OCI-LY3 (cell line): ENCODE measurements at regions not wholly inside any gene's neighbourhood (a gene's known extent, or its start where the extent isn't known, plus 50 kb on each side); places are given as distances from the start of the nearest gene placed in this dataset.

Experiments
- H2AFZ ChIP-seq: fragments of 200-600, 300-600 bp; shearing (Covaris generic); 2 replicates; pipeline ENCODE4 v1.6.0; 2014; ENCODE audit warnings: antibody characterized with exemption, low read depth, low read length
- H3K27ac ChIP-seq: fragments of 200-600, 300-600 bp; sonication (generic); 2 replicates; pipeline ENCODE4 v1.5.1; 2014; ENCODE audit warnings: mild to moderate bottlenecking, low read length, moderate library complexity, mixed read lengths
- H3K27me3 ChIP-seq: fragments of 200-600, 300-600 bp; sonication (generic); 2 replicates; pipeline ENCODE4 v1.6.1; 2014; ENCODE audit warnings: low read depth, low read length, mixed read lengths
- H3K36me3 ChIP-seq: fragments of 200-600, 300-600 bp; sonication (generic); replicated peaks from 2 replicates; pipeline ENCODE3; 2014; ENCODE audit warnings: low read depth, low read length, mixed read lengths
- H3K4me1 ChIP-seq: fragments of 300-600, 200-600 bp; sonication (generic); 2 replicates; pipeline ENCODE4 v1.6.1; 2014; ENCODE audit warnings: low read length, mixed read lengths
- H3K4me2 ChIP-seq: fragments of 200-600, 300-600 bp; sonication (generic); 2 replicates; pipeline ENCODE4 v1.6.1; 2014; ENCODE audit warnings: low read length, mixed read lengths
- H3K4me3 ChIP-seq: fragments of 300-600, 200-600 bp; sonication (generic); 2 replicates; pipeline ENCODE4 v1.5.1; 2014; ENCODE audit warnings: antibody characterized with exemption, mild to moderate bottlenecking, low read length, moderate library complexity
- H3K79me2 ChIP-seq: fragments of 300-600, 200-600 bp; shearing (Covaris generic); 2 replicates; pipeline ENCODE4 v1.6.1; 2014; ENCODE audit warnings: mild to moderate bottlenecking, low read length, mixed read lengths
- H3K9ac ChIP-seq: fragments of 300-600, 200-600 bp; shearing (Covaris generic); 2 replicates; pipeline ENCODE4 v1.6.0; 2014; ENCODE audit warnings: mild to moderate bottlenecking, low read length, moderate library complexity
- H3K9me3 ChIP-seq: fragments of 200-600, 300-600 bp; shearing (Covaris generic); 2 replicates; pipeline ENCODE4 v1.6.1; 2014; ENCODE audit warnings: low read length, mixed read lengths; ENCODE audit not compliant: insufficient read depth
- H4K20me1 ChIP-seq: fragments of 200-600, 300-600 bp; sonication (generic); 2 replicates; pipeline ENCODE4 v1.6.1; 2016; ENCODE audit warnings: low read length, mixed read lengths; ENCODE audit not compliant: insufficient read depth
- EZH2phosphoT487 ChIP-seq: fragments of 200-600 bp; shearing (Covaris generic); IDR thresholded peaks from 2 replicates; pipeline ENCODE4 v1.6.1; 2018; ENCODE audit warnings: antibody characterized with exemption, mixed run types, low read depth
- TF ChIP-seq, protein P1 (sequence below): fragments of 200-600, 300-600 bp; sonication (generic); IDR thresholded peaks from 2 replicates; pipeline ENCODE4 v1.5.1; 2014; ENCODE audit warnings: antibody characterized with exemption, low read length, low read depth

DNA sequence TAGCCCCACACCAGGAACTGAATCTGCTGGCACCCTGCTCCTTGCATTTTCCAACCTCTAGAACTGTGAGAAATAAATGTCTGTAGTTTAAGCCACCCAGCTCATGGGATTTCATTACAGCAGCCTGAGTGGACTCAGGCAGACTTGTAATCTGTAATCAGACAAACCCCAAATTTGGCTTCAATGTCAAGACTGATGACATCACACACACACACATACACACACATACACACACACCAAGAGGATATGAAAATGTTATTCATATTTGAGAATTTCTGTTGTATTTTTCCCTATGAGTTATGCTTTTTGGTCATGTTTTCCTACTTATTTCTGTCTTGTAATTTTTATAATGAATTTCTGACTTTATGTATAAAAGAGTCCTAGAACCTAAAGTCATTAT is 83.8 kb upstream of the GLI2 start:
- no peak overlapping the region for H3K4me2 ChIP-seq
- H3K9ac ChIP-seq = no peak overlapping the region
- no peaks in the 10 kb centered on the region for H3K4me1 ChIP-seq
- no peak for TF ChIP-seq EZH2phosphoT487
- TF ChIP-seq, protein P1, sequence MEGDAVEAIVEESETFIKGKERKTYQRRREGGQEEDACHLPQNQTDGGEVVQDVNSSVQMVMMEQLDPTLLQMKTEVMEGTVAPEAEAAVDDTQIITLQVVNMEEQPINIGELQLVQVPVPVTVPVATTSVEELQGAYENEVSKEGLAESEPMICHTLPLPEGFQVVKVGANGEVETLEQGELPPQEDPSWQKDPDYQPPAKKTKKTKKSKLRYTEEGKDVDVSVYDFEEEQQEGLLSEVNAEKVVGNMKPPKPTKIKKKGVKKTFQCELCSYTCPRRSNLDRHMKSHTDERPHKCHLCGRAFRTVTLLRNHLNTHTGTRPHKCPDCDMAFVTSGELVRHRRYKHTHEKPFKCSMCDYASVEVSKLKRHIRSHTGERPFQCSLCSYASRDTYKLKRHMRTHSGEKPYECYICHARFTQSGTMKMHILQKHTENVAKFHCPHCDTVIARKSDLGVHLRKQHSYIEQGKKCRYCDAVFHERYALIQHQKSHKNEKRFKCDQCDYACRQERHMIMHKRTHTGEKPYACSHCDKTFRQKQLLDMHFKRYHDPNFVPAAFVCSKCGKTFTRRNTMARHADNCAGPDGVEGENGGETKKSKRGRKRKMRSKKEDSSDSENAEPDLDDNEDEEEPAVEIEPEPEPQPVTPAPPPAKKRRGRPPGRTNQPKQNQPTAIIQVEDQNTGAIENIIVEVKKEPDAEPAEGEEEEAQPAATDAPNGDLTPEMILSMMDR = no peak
- no peaks in the 10 kb centered on the region for H3K79me2 ChIP-seq
- H4K20me1 ChIP-seq = no peaks in the 10 kb centered on the region
- H3K27me3 ChIP-seq = no peaks in the 10 kb centered on the region
- peaks cover 5% of the 10 kb centered on the region for H3K9me3 ChIP-seq
- no peak overlapping the region for H3K27ac ChIP-seq
- no peaks in the 10 kb centered on the region for H3K36me3 ChIP-seq
- H2AFZ ChIP-seq = no peak overlapping the region
- H3K4me3 ChIP-seq = no peak overlapping the region

DNA sequence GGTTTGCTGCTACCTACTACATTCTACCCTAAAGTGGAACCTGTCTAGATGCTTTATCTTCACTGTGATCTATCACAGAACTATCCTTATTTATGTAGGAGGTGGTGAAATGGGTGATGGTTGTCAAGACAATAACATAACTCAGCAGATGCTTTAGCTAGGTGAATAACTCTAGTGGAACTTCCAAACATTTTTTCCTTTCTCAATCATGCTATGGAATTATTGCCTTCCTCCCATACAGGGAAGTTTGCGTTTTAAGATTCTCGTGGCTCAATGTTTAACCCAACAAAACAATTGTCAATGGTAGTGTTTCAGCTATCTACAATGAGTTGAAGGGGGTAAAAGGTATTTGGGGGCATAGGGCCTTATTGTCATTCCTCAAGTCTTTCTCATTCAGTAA is 82.6 kb upstream of the GLI2 start:
- H3K36me3 ChIP-seq = no peaks in the 10 kb centered on the region
- TF ChIP-seq, protein P1 = no peak
- no peak for TF ChIP-seq EZH2phosphoT487
- H3K27me3 ChIP-seq = no peaks in the 10 kb centered on the region
- no peaks in the 10 kb centered on the region for H4K20me1 ChIP-seq
- no peak overlapping the region for H3K4me2 ChIP-seq
- no peak overlapping the region for H2AFZ ChIP-seq
- H3K27ac ChIP-seq = no peak overlapping the region
- H3K4me1 ChIP-seq = no peaks in the 10 kb centered on the region
- no peaks in the 10 kb centered on the region for H3K79me2 ChIP-seq
- peaks cover 5% of the 10 kb centered on the region for H3K9me3 ChIP-seq
- no peak overlapping the region for H3K4me3 ChIP-seq
- no peak overlapping the region for H3K9ac ChIP-seq

DNA sequence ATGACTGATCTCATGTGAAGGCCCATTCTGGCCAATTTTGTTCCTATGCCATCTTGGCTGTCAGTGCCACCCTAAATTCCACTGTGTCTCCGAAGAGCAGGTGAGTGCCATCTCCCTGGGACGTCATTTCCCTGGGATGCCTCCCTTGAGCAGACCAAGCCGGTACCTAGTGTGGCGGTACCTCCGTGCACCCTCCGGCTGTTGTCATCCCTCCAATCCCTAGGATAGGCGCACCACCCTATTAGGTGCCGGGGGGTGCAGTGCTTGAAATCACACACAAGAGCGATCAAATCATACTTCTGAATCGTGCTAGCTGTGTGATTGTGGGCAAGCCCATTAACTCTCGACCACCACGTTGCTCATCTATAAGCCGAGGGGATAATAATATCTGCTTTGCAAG is 81.8 kb upstream of the GLI2 start:
- no peaks in the 10 kb centered on the region for H3K79me2 ChIP-seq
- H2AFZ ChIP-seq = no peak overlapping the region
- no peaks in the 10 kb centered on the region for H3K4me1 ChIP-seq
- H3K36me3 ChIP-seq = no peaks in the 10 kb centered on the region
- no peak overlapping the region for H3K4me2 ChIP-seq
- no peak overlapping the region for H3K4me3 ChIP-seq
- peaks cover 5% of the 10 kb centered on the region for H3K9me3 ChIP-seq
- H4K20me1 ChIP-seq = no peaks in the 10 kb centered on the region
- H3K27ac ChIP-seq = no peak overlapping the region
- TF ChIP-seq EZH2phosphoT487 = no peak
- TF ChIP-seq, protein P1 = no peak
- no peak overlapping the region for H3K9ac ChIP-seq
- no peaks in the 10 kb centered on the region for H3K27me3 ChIP-seq

- no peak overlapping the region for H2AFZ ChIP-seq
- H3K9ac ChIP-seq = no peak overlapping the region
- no peak overlapping the region for H3K4me3 ChIP-seq
- no peaks in the 10 kb centered on the region for H3K79me2 ChIP-seq
- H3K27ac ChIP-seq = no peak overlapping the region
- no peaks in the 10 kb centered on the region for H3K4me1 ChIP-seq
- H3K9me3 ChIP-seq = peaks cover 5% of the 10 kb centered on the region
- no peaks in the 10 kb centered on the region for H3K36me3 ChIP-seq
- no peaks in the 10 kb centered on the region for H4K20me1 ChIP-seq
- no peak overlapping the region for H3K4me2 ChIP-seq
- TF ChIP-seq, protein P1 = no peak
- TF ChIP-seq EZH2phosphoT487 = no peak
- H3K27me3 ChIP-seq = no peaks in the 10 kb centered on the region
These were observed 81.1 kb upstream of the GLI2 start for GRCh38 chr2:120654381-120655134.
